Tibial artery (tissue), 4 donors: ENCODE measurements at regions not wholly inside any gene's neighbourhood (a gene's known extent, or its start where the extent isn't known, plus 50 kb on each side); places are given as distances from the start of the nearest gene placed in this dataset.

Source experiments
- DNase-seq, 2 donors: peaks; one replicate each; pipeline ENCODE4 v3.0.0-alpha.2; 2019
- H3K27ac ChIP-seq, 2 donors: fragments of 200-600 bp; sonication (generic) in 1 of 2; 1 replicate in 1 of 2; 2 replicates in 1 of 2; pipeline ENCODE4 v1.5.1; 2018 to 2019; ENCODE audit warnings: mild to moderate bottlenecking in 1 of 2
- H3K27me3 ChIP-seq, 2 donors: fragments of 200-600 bp; sonication (generic) in 1 of 2; one replicate each; pipeline versions ENCODE4 v1.5.1 to v1.6.0; 2016 to 2019
- H3K36me3 ChIP-seq, 3 donors: fragments of 200-600 bp; sonication (generic) in 2 of 3; one replicate each; pipeline ENCODE4 v1.5.1; 2016 to 2019; ENCODE audit warnings: mild to moderate bottlenecking in 2 of 3
- H3K4me1 ChIP-seq, 4 donors: fragments of 200-600 bp; sonication (generic) in 2 of 4; 1 replicate in 3 of 4; 2 replicates in 1 of 4; pipeline ENCODE4 v1.5.1; 2016 to 2019
- H3K4me3 ChIP-seq, 2 donors: fragments of 200-600 bp; sonication (generic) in 1 of 2; 1 replicate in 1 of 2; 2 replicates in 1 of 2; pipeline ENCODE4 v1.5.1; 2018 to 2019; ENCODE audit warnings: mild to moderate bottlenecking in 2 of 2
- H3K9me3 ChIP-seq, 3 donors: fragments of 200-600 bp; sonication (generic) in 1 of 3; one replicate each; pipeline ENCODE4 v1.5.1; 2016 to 2019
- intact Hi-C: fragments of 100-400 bp; cut with DNase I; formaldehyde crosslinking; loops from one replicate; pipeline ENCODE4 v1.15.0; 2023; ENCODE audit warnings: low total_unique reads
- TF ChIP-seq, protein P1 (sequence below), 2 experiments: fragments of 200-600 bp in 1 of 2; fragments of 450-650 bp in 1 of 2; IDR thresholded peaks; one replicate each; pipeline ENCODE4 v1.5.1; 2017 to 2019; ENCODE audit warnings: antibody characterized with exemption in 2 of 2, mild to moderate bottlenecking in 1 of 2, moderate library complexity in 1 of 2

DNA sequence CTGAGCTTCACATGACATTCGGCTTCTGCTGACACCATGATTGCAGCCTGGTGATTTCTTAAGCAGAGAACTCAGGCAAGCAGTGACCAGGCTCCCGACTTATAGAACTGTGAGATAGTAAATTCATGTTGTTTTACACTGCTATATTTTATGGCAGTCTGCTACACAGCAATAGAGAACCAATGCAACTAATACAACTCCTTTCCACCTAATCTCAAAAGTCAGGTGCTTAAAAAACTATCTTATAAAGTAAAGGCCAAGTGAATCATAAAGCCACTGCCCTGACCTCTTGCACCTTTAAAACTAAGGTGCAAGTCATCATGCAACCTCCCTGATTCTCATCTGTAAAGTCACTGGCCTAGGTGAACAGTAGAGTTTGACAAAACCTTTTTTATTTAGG, 95.3 kb upstream of the GLS start:
- no peaks in the 10 kb centered on the region for H3K36me3 ChIP-seq
- TF ChIP-seq, protein P1, sequence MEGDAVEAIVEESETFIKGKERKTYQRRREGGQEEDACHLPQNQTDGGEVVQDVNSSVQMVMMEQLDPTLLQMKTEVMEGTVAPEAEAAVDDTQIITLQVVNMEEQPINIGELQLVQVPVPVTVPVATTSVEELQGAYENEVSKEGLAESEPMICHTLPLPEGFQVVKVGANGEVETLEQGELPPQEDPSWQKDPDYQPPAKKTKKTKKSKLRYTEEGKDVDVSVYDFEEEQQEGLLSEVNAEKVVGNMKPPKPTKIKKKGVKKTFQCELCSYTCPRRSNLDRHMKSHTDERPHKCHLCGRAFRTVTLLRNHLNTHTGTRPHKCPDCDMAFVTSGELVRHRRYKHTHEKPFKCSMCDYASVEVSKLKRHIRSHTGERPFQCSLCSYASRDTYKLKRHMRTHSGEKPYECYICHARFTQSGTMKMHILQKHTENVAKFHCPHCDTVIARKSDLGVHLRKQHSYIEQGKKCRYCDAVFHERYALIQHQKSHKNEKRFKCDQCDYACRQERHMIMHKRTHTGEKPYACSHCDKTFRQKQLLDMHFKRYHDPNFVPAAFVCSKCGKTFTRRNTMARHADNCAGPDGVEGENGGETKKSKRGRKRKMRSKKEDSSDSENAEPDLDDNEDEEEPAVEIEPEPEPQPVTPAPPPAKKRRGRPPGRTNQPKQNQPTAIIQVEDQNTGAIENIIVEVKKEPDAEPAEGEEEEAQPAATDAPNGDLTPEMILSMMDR (IDR thresholded peaks at IDR 0.05): no peak
- no peaks in the 10 kb centered on the region for H3K27me3 ChIP-seq
- no peak overlapping the region for H3K4me3 ChIP-seq
- no peak overlapping the region for H3K27ac ChIP-seq
- intact Hi-C loops: no loop called here
- H3K9me3 ChIP-seq: peaks cover 0 to 4% (median 0%) of the 10 kb centered on the region in 3 donors
- H3K4me1 ChIP-seq: peaks cover 0 to 10% (median 3%) of the 10 kb centered on the region in 4 donors
- DNase-seq: no peak

DNA sequence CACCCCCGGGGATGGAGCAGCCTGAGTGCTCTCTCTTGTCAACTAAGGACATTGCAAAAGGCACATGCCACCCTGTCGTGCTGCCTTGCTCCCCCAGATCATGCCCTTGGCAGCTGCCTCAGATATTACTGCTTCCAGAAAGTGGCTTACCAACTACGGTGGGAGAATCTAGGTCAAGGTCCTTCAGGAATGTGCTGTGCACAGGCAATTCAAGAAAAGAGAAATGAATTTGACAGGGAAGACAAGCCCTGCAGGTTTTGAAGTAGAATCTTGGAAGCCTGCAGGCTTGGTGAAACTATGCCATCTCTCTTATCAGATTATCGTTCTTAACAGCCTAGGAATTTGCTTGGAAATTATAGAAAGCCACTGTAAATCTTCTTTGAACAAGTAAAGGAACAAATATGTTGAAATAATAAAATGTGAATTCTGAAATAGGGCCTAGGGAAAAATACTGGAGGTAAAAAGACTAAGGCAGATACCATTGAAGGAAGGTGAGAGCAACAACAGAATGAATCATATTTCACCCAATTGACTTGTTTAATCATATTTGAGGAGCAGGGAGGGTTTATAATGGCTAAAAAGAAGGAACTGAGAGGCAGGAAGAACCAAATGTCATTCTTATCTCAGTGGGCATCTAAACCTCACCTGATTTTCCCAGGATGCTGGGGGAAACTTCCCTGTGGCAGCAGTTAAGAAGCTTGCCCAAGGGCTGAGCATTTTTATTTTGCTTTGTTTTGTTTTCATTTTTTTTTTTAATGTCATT, 94.0 kb upstream of the GLS start:
- Histone ChIP-seq H3K27ac (no peak overlapping the region), H3K27me3 (no peaks in the 10 kb centered on the region), H3K4me3 (no peak overlapping the region), H3K9me3 (peaks cover 0 to 4% (median 0%) of the 10 kb centered on the region in 3 donors), H3K4me1 (peaks cover 0 to 10% (median 3%) of the 10 kb centered on the region in 4 donors), H3K36me3 (no peaks in the 10 kb centered on the region)
- intact Hi-C loops: no loop called here
- TF ChIP-seq, protein P1 (IDR thresholded peaks at IDR 0.05): no peak
- no peak for DNase-seq

DNA sequence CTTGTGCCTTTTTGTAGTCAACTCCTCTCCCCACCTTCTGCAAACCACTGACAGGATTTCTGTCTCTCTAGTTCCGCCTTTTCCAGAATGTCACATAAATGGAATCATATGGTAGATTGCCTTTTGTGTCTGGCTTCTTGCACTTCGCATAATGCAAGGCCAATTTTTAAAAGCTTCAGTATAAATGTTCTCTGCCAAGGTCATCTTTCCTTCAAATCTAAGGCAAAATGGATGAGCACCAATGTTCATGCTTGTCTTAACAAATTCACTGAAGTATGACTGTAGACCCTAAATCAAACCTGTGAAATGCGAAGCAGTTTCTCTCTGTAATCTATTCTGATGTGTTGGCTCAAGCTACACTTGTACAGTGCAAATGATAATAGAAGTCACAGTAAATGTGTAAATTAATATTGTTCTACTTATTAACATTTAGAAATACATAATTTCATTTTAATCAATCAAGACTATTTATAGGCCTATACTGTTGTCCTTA, 92.8 kb upstream of the GLS start:
- TF ChIP-seq, protein P1 (IDR thresholded peaks at IDR 0.05): no peak
- H3K27me3 ChIP-seq: no peaks in the 10 kb centered on the region
- peaks cover 0 to 18% (median 3%) of the 10 kb centered on the region in 4 donors for H3K4me1 ChIP-seq
- no peaks in the 10 kb centered on the region for H3K36me3 ChIP-seq
- intact Hi-C loops: no loop called here
- no peak overlapping the region for H3K4me3 ChIP-seq
- no peak for DNase-seq
- H3K9me3 ChIP-seq: peaks cover 0 to 4% (median 0%) of the 10 kb centered on the region in 3 donors
- H3K27ac ChIP-seq: no peak overlapping the region

DNA sequence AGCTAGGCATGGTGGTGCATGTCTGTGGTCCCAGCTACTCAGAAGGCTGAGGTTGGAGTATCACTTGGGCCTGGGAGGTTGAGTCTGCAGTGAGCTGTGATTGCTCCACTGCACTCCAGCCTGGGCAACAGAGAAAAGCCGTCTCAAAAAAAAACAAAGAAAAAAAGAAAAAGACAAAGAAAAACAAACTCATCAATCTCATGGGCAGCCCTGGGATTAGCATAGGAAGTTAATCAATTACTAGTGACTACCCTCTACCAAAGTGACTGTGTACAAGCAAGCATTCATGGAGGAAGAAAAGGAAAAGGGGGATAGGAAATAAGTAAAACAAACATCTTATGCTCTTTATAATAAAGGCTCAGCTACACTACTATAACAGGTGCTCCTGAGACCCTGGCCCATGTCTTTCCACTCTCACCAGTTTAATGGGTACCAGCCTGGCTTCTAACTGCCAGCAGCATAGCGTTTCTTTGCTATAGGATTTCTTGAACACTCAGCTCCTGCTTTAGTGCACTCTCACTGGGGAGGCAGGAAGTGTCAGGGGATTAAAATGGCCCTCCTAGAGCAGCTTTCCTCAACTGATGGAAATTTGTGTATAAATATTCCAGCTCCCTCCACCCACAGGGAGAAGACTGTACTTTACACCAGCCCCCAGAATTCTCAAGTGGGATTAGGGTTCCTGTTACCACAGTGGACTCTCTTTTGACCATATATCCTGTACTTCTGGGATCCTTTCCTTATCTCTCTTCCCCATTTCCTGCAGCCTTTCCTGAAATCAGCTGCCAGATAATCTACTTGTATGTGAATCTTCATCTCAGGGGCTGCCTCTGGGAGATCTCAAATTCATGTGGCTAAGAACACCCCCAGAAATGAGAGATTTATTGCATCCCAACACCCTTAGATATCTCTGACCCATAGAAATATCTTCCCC, 91.3 kb upstream of the GLS start:
- no peak for DNase-seq
- intact Hi-C loops: no loop called here
- Histone ChIP-seq H3K27me3 (no peaks in the 10 kb centered on the region), H3K36me3 (no peaks in the 10 kb centered on the region), H3K27ac (no peak overlapping the region), H3K9me3 (no peaks in the 10 kb centered on the region), H3K4me1 (peaks cover 0 to 18% (median 3%) of the 10 kb centered on the region in 4 donors), H3K4me3 (no peak overlapping the region)
- TF ChIP-seq, protein P1 (IDR thresholded peaks at IDR 0.05): no peak

DNA sequence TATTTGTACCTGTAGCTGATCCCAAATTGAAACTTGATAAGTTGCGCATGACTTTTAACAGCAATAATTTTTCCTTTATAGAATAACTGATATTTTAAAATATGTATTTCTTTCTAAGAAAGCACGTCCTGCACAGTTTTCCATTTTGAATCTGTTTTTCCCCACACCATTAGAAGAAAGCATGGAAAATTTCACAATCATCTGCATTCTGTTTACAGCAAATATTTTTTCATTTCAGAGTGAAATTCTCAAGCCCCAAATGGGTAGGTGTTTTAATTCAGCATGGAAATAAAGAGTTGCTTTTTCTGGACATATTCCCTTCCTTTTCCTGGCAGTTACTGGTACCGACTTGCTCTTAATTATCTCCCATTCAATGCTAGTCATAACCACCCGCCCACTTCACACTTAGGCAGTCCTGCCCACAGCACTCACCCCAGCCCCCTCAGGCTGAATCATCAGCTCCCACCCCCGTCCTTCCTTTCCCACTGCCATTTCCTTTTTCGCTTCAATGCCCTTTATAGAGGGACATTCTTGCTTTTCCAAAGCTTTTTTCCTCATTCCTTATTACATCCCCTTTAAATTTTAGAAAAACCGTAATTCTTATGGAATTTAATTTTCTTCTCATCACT, 89.2 kb upstream of the GLS start:
- TF ChIP-seq, protein P1 (IDR thresholded peaks at IDR 0.05): no peak
- intact Hi-C loops: no loop called here
- H3K9me3 ChIP-seq: no peaks in the 10 kb centered on the region
- no peak overlapping the region for H3K4me3 ChIP-seq
- H3K27me3 ChIP-seq: no peaks in the 10 kb centered on the region
- H3K36me3 ChIP-seq: no peaks in the 10 kb centered on the region
- H3K27ac ChIP-seq: peak overlapping the region in 1 of 2 donors; percentile 6
- peaks cover 0 to 13% (median under 1%) of the 10 kb centered on the region in 4 donors for H3K4me1 ChIP-seq
- peak in 1 of 2 donors; percentile 42 for DNase-seq
